H9 (cell line): ENCODE measurements at regions not wholly inside any gene's neighbourhood (a gene's known extent, or its start where the extent isn't known, plus 50 kb on each side); places are given as distances from the start of the nearest gene placed in this dataset.

Source experiments
- DNase-seq: peaks from one replicate; pipeline ENCODE4 v3.0.0-alpha.2; 2017
- H2AFZ ChIP-seq: one replicate; pipeline ENCODE4 v1.6.1; 2013; ENCODE audit warnings: mild to moderate bottlenecking, low read length, control low read depth, moderate library complexity
- H2AK5ac ChIP-seq: 2 replicates; pipeline ENCODE4 v1.6.1; 2013; ENCODE audit warnings: low read length, control low read depth, mixed read lengths; ENCODE audit not compliant: insufficient read length
- H2BK120ac ChIP-seq: one replicate; pipeline ENCODE4 v1.6.1; 2013; ENCODE audit warnings: low read depth, mild to moderate bottlenecking, low read length, control low read depth, inconsistent platforms; ENCODE audit not compliant: poor library complexity, severe bottlenecking
- H2BK12ac ChIP-seq: 2 replicates; pipeline ENCODE4 v1.6.1; 2013; ENCODE audit warnings: low read length, control low read depth, mixed read lengths, low read depth; ENCODE audit not compliant: insufficient read length
- H2BK15ac ChIP-seq: 2 replicates; pipeline ENCODE4 v1.6.1; 2013; ENCODE audit warnings: low read depth, low read length, control low read depth
- H2BK20ac ChIP-seq: one replicate; pipeline ENCODE4 v1.6.1; 2013; ENCODE audit warnings: low read depth, mild to moderate bottlenecking, low read length, control low read depth, inconsistent platforms; ENCODE audit not compliant: poor library complexity, severe bottlenecking
- H2BK5ac ChIP-seq: 2 replicates; pipeline ENCODE4 v1.6.1; 2013; ENCODE audit warnings: low read length, control low read depth, mixed read lengths; ENCODE audit not compliant: insufficient read length
- H3K14ac ChIP-seq: 2 replicates; pipeline ENCODE4 v1.6.1; 2013; ENCODE audit warnings: low read length, control low read depth; ENCODE audit not compliant: insufficient read depth
- H3K18ac ChIP-seq: 2 replicates; pipeline ENCODE4 v1.6.1; 2013; ENCODE audit warnings: low read depth, mild to moderate bottlenecking, mixed read lengths, low read length, control low read depth; ENCODE audit not compliant: insufficient read length
- H3K23ac ChIP-seq: 2 replicates; pipeline ENCODE4 v1.6.1; 2013; ENCODE audit warnings: low read length, control low read depth, mixed read lengths, low read depth; ENCODE audit not compliant: insufficient read length
- H3K23me2 ChIP-seq: 2 replicates; pipeline ENCODE4 v1.6.1; 2013; ENCODE audit warnings: low read depth, mild to moderate bottlenecking, mixed read lengths, low read length, control low read depth; ENCODE audit not compliant: insufficient read length, poor library complexity, severe bottlenecking
- H3K27ac ChIP-seq: 2 replicates; pipeline ENCODE4 v1.5.1; 2013; ENCODE audit warnings: low read length, control low read depth, mixed read lengths, low read depth; ENCODE audit not compliant: insufficient read length
- H3K27me3 ChIP-seq: 2 replicates; pipeline ENCODE4 v1.6.1; 2013; ENCODE audit warnings: low read length, control low read depth, inconsistent platforms; ENCODE audit not compliant: insufficient read depth
- H3K4ac ChIP-seq: 2 replicates; pipeline ENCODE4 v1.6.1; 2013; ENCODE audit warnings: low read depth, mild to moderate bottlenecking, control low read depth, inconsistent platforms, low read length, moderate library complexity
- H3K4me1 ChIP-seq: 2 replicates; pipeline ENCODE4 v1.6.1; 2013; ENCODE audit warnings: low read length, control low read depth, inconsistent platforms; ENCODE audit not compliant: insufficient read depth
- H3K4me2 ChIP-seq: 2 replicates; pipeline ENCODE4 v1.6.1; 2013; ENCODE audit warnings: low read length, control low read depth, mixed read lengths; ENCODE audit not compliant: insufficient read length, insufficient read depth
- H3K56ac ChIP-seq: 2 replicates; pipeline ENCODE4 v1.6.1; 2013; ENCODE audit warnings: low read depth, mild to moderate bottlenecking, mixed read lengths, low read length, control low read depth; ENCODE audit not compliant: insufficient read length
- H3K79me1 ChIP-seq: 2 replicates; pipeline ENCODE4 v1.6.1; 2013; ENCODE audit warnings: low read depth, mild to moderate bottlenecking, moderate library complexity, low read length, control low read depth, inconsistent platforms; ENCODE audit not compliant: insufficient read depth, poor library complexity, severe bottlenecking
- H3K79me2 ChIP-seq: 2 replicates; pipeline ENCODE4 v1.6.1; 2013; ENCODE audit warnings: low read length, control low read depth, inconsistent platforms; ENCODE audit not compliant: insufficient read depth
- H3K9ac ChIP-seq: 2 replicates; pipeline ENCODE4 v1.6.1; 2013; ENCODE audit warnings: low read length, control low read depth, mixed read lengths; ENCODE audit not compliant: insufficient read length; ENCODE audit errors: extremely low read depth
- H3K9me3 ChIP-seq: one replicate; pipeline ENCODE4 v1.6.1; 2013; ENCODE audit warnings: low read depth, low read length, inconsistent platforms; ENCODE audit not compliant: control insufficient read depth
- H3T11ph ChIP-seq: one replicate; pipeline ENCODE4 v1.6.1; 2013; ENCODE audit warnings: mild to moderate bottlenecking, low read length, control low read depth, inconsistent platforms
- H4K20me1 ChIP-seq: one replicate; pipeline ENCODE4 v1.6.1; 2013; ENCODE audit not compliant: control insufficient read depth, insufficient read length, insufficient read depth
- H4K5ac ChIP-seq: 2 replicates; pipeline ENCODE4 v1.6.1; 2013; ENCODE audit warnings: low read depth, mild to moderate bottlenecking, mixed read lengths, low read length, control low read depth; ENCODE audit not compliant: insufficient read length
- H4K8ac ChIP-seq: replicated peaks from 2 replicates; pipeline ENCODE4 v1.6.1; 2013; ENCODE audit warnings: low read length, control low read depth, mixed read lengths, low read depth; ENCODE audit not compliant: insufficient read length
- H4K91ac ChIP-seq: 2 replicates; pipeline ENCODE4 v1.6.1; 2013; ENCODE audit warnings: low read depth, mild to moderate bottlenecking, moderate library complexity, mixed read lengths, low read length, control low read depth; ENCODE audit not compliant: insufficient read length
- H3K27ac Mint-ChIP-seq, 3 experiments: 2 replicates in 2 of 3; 3 replicates in 1 of 3; pipeline ENCODE4 v1.8.0; 2020 to 2021; ENCODE audit warnings: mixed read lengths in 3 of 3, mild to moderate bottlenecking in 1 of 3, moderate library complexity in 1 of 3
- H3K27me3 Mint-ChIP-seq: 2 replicates; pipeline ENCODE4 v1.8.0; 2021; ENCODE audit warnings: low read depth, mild to moderate bottlenecking, moderate library complexity, mixed read lengths
- H3K36me3 Mint-ChIP-seq, 3 experiments: 2 replicates in 2 of 3; 3 replicates in 1 of 3; pipeline ENCODE4 v1.8.0; 2020 to 2021; ENCODE audit warnings: low read depth in 3 of 3, mixed read lengths in 3 of 3; ENCODE audit not compliant: insufficient read depth in 1 of 3
- H3K4me1 Mint-ChIP-seq, 2 experiments: 2 replicates each; pipeline ENCODE4 v1.8.0; 2020; ENCODE audit warnings: mixed read lengths in 2 of 2
- H3K4me3 Mint-ChIP-seq, 2 experiments: 2 replicates in 1 of 2; 3 replicates in 1 of 2; pipeline ENCODE4 v1.8.0; 2020 to 2021; ENCODE audit warnings: mild to moderate bottlenecking in 2 of 2, mixed read lengths in 2 of 2, moderate library complexity in 1 of 2
- H3K9me3 Mint-ChIP-seq, 2 experiments: 2 replicates in 1 of 2; 3 replicates in 1 of 2; pipeline ENCODE4 v1.8.0; 2020; ENCODE audit warnings: mild to moderate bottlenecking in 2 of 2, mixed read lengths in 2 of 2, moderate library complexity in 1 of 2
- CTCF ChIP-seq: fragments of 200-600 bp; sonication (generic); conservative IDR thresholded peaks from 3 replicates; pipeline ENCODE4 v1.8.0; 2021; ENCODE audit warnings: antibody characterized with exemption, mild to moderate bottlenecking
- WGBS: extraction: QIAGEN DNeasy Blood & Tissue Kit; methylation state at CpG from one replicate; pipeline ENCODE4 v1.1.7; 2013; ENCODE audit warnings: missing lambda C conversion rate, low lambda C conversion rate, mixed read lengths; ENCODE audit not compliant: insufficient read length; ENCODE audit errors: extremely low coverage; 5-methylcytosine and 5-hydroxymethylcytosine counted together

GRCh38 chr4:45778514-45778913 lies 345.3 kb downstream of the GABRG1 start:
- H2BK5ac ChIP-seq, result no peak overlapping the region
- no peak overlapping the region for H3K23ac ChIP-seq
- no peaks in the 10 kb centered on the region for H4K20me1 ChIP-seq
- H4K91ac ChIP-seq, result no peak overlapping the region
- H2BK120ac ChIP-seq, result no peak overlapping the region
- H3K4me3 Mint-ChIP-seq, result no peak overlapping the region
- no peak overlapping the region for H2BK12ac ChIP-seq
- no peak overlapping the region for H2AFZ ChIP-seq
- H3K27ac ChIP-seq, result no peak overlapping the region
- no peak overlapping the region for H3K4ac ChIP-seq
- no peak overlapping the region for H3T11ph ChIP-seq
- H3K27me3 ChIP-seq, result no peaks in the 10 kb centered on the region
- H3K79me2 ChIP-seq, result no peaks in the 10 kb centered on the region
- H2BK20ac ChIP-seq, result no peak overlapping the region
- H3K27ac Mint-ChIP-seq, result no peak overlapping the region
- H3K4me1 ChIP-seq, result no peaks in the 10 kb centered on the region
- no peak for TF ChIP-seq CTCF
- DNase-seq, result no peak
- H3K14ac ChIP-seq, result no peak overlapping the region
- H2AK5ac ChIP-seq, result no peak overlapping the region
- peaks cover 3 to 9% of the 10 kb centered on the region in 2 experiments; a peak in 2 of 5 replicates for H3K9me3 Mint-ChIP-seq
- H3K79me1 ChIP-seq, result no peaks in the 10 kb centered on the region
- no CpG with 5 or more reads among the region's 1 CpG for WGBS
- no peak overlapping the region for H3K4me2 ChIP-seq
- no peaks in the 10 kb centered on the region for H3K4me1 Mint-ChIP-seq
- no peak overlapping the region for H2BK15ac ChIP-seq
- no peak overlapping the region for H3K56ac ChIP-seq
- H3K27me3 Mint-ChIP-seq, result no peaks in the 10 kb centered on the region
- H3K18ac ChIP-seq, result no peak overlapping the region
- no peak overlapping the region for H4K8ac ChIP-seq
- no peak overlapping the region for H4K5ac ChIP-seq
- H3K36me3 Mint-ChIP-seq, result no peaks in the 10 kb centered on the region; a peak in 1 of 7 replicates
- H3K23me2 ChIP-seq, result no peaks in the 10 kb centered on the region
- no peaks in the 10 kb centered on the region for H3K9me3 ChIP-seq
- no peak overlapping the region for H3K9ac ChIP-seq
